Activated CD4-positive, alpha-beta T cell treated with anti-CD3 and anti-CD28 coated beads for 1 hour (primary cell): ENCODE measurements at regions not wholly inside any gene's neighbourhood (a gene's known extent, or its start where the extent isn't known, plus 50 kb on each side); places are given as distances from the start of the nearest gene placed in this dataset.

Experiments
- DNase-seq: peaks from one replicate; pipeline ENCODE4 v3.0.0-alpha.2; 2020

DNA sequence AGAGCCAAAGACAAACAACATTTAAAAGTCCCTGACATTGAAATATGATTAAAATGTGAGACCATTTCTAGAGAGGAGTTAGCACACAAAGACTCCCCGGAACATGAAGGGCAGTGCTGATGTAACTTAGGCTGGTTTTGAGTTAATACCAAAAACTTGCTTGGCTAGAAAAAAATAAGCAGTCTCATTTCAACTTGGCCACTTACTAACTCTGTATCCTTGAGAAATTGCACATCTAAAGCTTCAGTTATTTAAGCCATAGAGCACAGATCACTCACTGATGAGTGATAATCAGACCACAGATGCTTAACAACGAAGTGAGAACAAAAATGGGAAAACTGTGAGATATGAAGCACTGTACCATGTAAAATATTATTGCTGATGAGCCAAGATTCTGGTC lies 65.9 kb upstream of the MAOA start:
- no peak for DNase-seq

DNA sequence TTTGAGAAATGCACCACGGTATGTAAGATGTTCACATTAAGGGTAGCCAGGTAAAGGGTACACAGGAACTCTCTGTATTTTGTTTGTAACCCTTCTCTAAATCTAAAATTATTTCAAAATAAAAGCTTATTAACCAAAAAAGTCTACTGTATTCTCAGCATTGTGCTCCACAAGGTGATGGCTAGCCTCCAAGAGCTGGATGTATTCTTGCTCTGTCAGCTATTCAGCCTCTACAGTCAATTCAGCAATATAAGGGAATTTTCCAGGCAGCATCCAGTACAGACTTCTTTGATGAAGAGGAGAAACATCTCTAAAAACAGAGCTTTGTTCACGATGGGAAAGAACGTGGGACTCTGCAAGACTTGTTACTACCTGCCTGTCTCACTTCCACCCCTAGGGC lies 63.5 kb upstream of the MAOA start:
- no peak for DNase-seq

DNA sequence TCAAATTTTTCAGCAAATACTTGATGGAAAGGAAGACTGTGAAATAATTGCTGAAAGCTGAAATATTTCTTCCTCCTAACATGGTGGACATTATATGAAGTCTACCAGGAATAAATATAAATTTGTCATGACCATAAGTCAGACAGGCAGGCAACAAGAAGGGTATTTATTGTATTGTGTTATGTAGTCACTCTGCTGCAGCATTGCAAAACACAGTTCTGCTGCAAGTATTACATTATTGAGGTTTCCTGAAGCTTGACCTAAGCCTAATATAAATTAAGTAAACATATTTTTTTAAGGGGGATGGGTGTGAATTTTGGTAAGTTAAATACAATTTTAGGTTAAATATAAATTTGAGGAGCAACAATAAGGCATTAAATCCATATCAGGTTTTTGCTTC lies 60.2 kb upstream of the MAOA start:
- no peak for DNase-seq

DNA sequence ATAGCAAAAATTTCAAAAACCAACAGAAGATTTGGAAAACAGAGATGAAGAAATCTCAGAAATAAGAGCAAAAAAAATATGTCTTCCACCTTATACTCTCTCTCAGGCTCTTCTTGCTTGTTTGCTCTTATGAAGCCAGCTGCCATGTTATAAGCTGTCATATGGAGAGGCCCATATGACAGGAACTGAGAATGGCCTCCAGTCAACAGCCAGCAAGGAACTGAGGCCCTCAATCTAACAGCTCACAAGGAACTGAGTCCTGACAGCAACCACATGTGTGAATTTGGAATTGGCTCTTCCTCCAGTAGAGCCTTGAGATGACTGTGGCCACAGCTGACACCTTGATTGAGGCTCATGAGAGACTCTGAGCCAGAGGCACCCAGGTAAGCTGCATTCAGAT lies 51.3 kb upstream of the MAOA start:
- no peak for DNase-seq

DNA sequence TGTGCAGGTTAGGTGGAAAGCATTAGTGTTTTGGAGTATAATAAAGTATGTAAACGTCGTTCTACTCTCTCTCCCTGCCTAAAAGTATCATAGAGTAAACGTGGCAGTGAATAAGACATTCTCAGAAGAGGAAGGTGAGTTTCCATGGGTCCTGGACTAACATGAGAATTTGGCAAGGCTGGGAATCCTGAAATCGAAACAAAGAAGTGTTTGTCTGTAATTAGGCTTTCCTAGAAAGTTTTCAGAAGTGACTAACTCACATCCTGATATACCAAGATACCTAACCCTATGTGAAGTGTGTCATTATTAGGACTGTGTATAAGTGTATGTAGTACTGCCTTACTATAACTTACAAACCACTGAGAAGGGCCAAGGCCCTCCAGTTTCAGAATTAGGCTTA lies 50.7 kb upstream of the MAOA start:
- DNase-seq, result no peak
